ENCODE measurements at regions not wholly inside any gene's neighbourhood (a gene's known extent, or its start where the extent isn't known, plus 50 kb on each side); places are given as distances from the start of the nearest gene placed in this dataset.
A peak's percentile ranks its signal among the peaks of the same experiment; 100 is the strongest.
"Not testable (repeated sequence)": the region's sequence is repeated elsewhere in the genome, so short reads cannot be mapped to it uniquely, and the experiment has no call there.

- DNase-seq (ENCODE audit: low read depth): no peak
These were observed 54.5 kb upstream of the PRKD1 start for GRCh38 chr14:29982171-29982570.

- no peak for DNase-seq (ENCODE audit: low read depth)
These were observed 55.3 kb upstream of the PRKD1 start for GRCh38 chr14:29982993-29983392.

GRCh38 chr14:29990344-29990857 lies 62.8 kb upstream of the PRKD1 start:
- DNase-seq (ENCODE audit: low read depth): not testable (repeated sequence)

- no peak for DNase-seq (ENCODE audit: low read depth)
These were observed 63.3 kb upstream of the PRKD1 start for GRCh38 chr14:29990993-29991392.

- DNase-seq (ENCODE audit: low read depth): no peak
These were observed 65.5 kb upstream of the PRKD1 start for GRCh38 chr14:29993143-29993542.

- DNase-seq (ENCODE audit: low read depth): peak; percentile 13
These were observed 71.4 kb upstream of the PRKD1 start for GRCh38 chr14:29999013-29999539.

- DNase-seq (ENCODE audit: low read depth): no peak
These were observed 75.2 kb upstream of the PRKD1 start for GRCh38 chr14:30002859-30003258.

- DNase-seq (ENCODE audit: low read depth): peak; percentile 73
These were observed 77.6 kb upstream of the PRKD1 start for GRCh38 chr14:30005114-30005808.

- no peak for DNase-seq (ENCODE audit: low read depth)
These were observed 79.0 kb upstream of the PRKD1 start for GRCh38 chr14:30006695-30007094.

- no peak for DNase-seq (ENCODE audit: low read depth)
These were observed 87.8 kb upstream of the PRKD1 start for GRCh38 chr14:30015489-30015888.

- DNase-seq (ENCODE audit: low read depth): no peak
These were observed 88.4 kb upstream of the PRKD1 start for GRCh38 chr14:30016002-30016401.

- DNase-seq (ENCODE audit: low read depth): no peak
These were observed 89.8 kb upstream of the PRKD1 start for GRCh38 chr14:30017370-30017993.

GRCh38 chr14:30020271-30020670 lies 92.6 kb upstream of the PRKD1 start:
- no peak for DNase-seq (ENCODE audit: low read depth)

- DNase-seq (ENCODE audit: low read depth): peak; percentile 2
These were observed 93.0 kb upstream of the PRKD1 start for GRCh38 chr14:30020687-30021086.

GRCh38 chr14:30023350-30023749 lies 95.7 kb upstream of the PRKD1 start:
- not testable (repeated sequence) for DNase-seq (ENCODE audit: low read depth)

GRCh38 chr14:30034152-30034551 lies 106.5 kb upstream of the PRKD1 start:
- DNase-seq (ENCODE audit: low read depth): no peak

GRCh38 chr14:30035361-30035760 lies 107.7 kb upstream of the PRKD1 start:
- DNase-seq (ENCODE audit: low read depth): no peak

- no peak for DNase-seq (ENCODE audit: low read depth)
These were observed 118.1 kb upstream of the PRKD1 start for GRCh38 chr14:30045720-30046119.

GRCh38 chr14:30053103-30053502 lies 125.5 kb upstream of the PRKD1 start:
- no peak for DNase-seq (ENCODE audit: low read depth)

GRCh38 chr14:30054201-30054600 lies 126.6 kb upstream of the PRKD1 start:
- no peak for DNase-seq (ENCODE audit: low read depth)

GRCh38 chr14:30058401-30058800 lies 130.8 kb upstream of the PRKD1 start:
- no peak for DNase-seq (ENCODE audit: low read depth)

GRCh38 chr14:30063746-30064145 lies 136.1 kb upstream of the PRKD1 start:
- DNase-seq (ENCODE audit: low read depth): no peak

GRCh38 chr14:30064454-30064853 lies 136.8 kb upstream of the PRKD1 start:
- no peak for DNase-seq (ENCODE audit: low read depth)
